ENCODE measurements at regions not wholly inside any gene's neighbourhood (a gene's known extent, or its start where the extent isn't known, plus 50 kb on each side); places are given as distances from the start of the nearest gene placed in this dataset.
"Not testable (repeated sequence)": the region's sequence is repeated elsewhere in the genome, so short reads cannot be mapped to it uniquely, and the experiment has no call there.

- ChIA-PET CTCF (no interaction called here), POLR2A (ENCODE audit: unreplicated experiment) (no interaction called here)
- BruUV-seq (replicated peaks): no TSS peak
- no peak overlapping the region for H3K9ac ChIP-seq (ENCODE audit: low read length)
- TF ChIP-seq CTCF (conservative IDR thresholded peaks at IDR 0.05; ENCODE audit: low read depth, low read length) (no peak), EZH2 (IDR thresholded peaks at IDR 0.05; ENCODE audit: low read length, unreplicated experiment) (no peak), EZH2phosphoT487 (IDR thresholded peaks at IDR 0.05; ENCODE audit: borderline replicate concordance, low read length) (no peak)
- no peaks in the 10 kb centered on the region for H3F3A ChIP-seq (ENCODE audit: low read length, unreplicated experiment)
- intact Hi-C loops (cut with micrococcal nuclease): no loop called here
- no peak overlapping the region for H3K27ac ChIP-seq (ENCODE audit: low read length)
- H2AFZ ChIP-seq (ENCODE audit: low read length): no peak overlapping the region
- no peaks in the 10 kb centered on the region for H3K9me2 ChIP-seq (replicated peaks; ENCODE audit: low read length)
- DNase-seq (peak; percentile 19), ATAC-seq (no peak)
- H4K20me1 ChIP-seq (ENCODE audit: low read length): no peaks in the 10 kb centered on the region
- H3K4me1 ChIP-seq (ENCODE audit: insufficient read depth, low read length): peaks cover 6% of the 10 kb centered on the region; the same call in 1 of the 2 replicates
- no peak overlapping the region for H3K4me3 ChIP-seq (ENCODE audit: low read length)
- H3K4me2 ChIP-seq (ENCODE audit: low read length): no peak overlapping the region
- no peaks in the 10 kb centered on the region for H3K79me2 ChIP-seq (ENCODE audit: low read length)
- no peaks in the 10 kb centered on the region for H3K36me3 ChIP-seq (ENCODE audit: low read depth, low read length)
- H3K27me3 ChIP-seq (ENCODE audit: low read length): no peaks in the 10 kb centered on the region
- H3K9me3 ChIP-seq (ENCODE audit: low read length): no peaks in the 10 kb centered on the region
Measured at GRCh38 chr4:117577686-117578311, 456.5 kb upstream of the NDST3 start.

- BruUV-seq (replicated peaks): no TSS peak
- no peaks in the 10 kb centered on the region for H3K36me3 ChIP-seq (ENCODE audit: low read depth, low read length)
- no peaks in the 10 kb centered on the region for H3K9me3 ChIP-seq (ENCODE audit: low read length)
- H3K9me2 ChIP-seq (replicated peaks; ENCODE audit: low read length): no peaks in the 10 kb centered on the region
- ATAC-seq: no peak
- H3K9ac ChIP-seq (ENCODE audit: low read length): no peak overlapping the region
- no peak overlapping the region for H2AFZ ChIP-seq (ENCODE audit: low read length)
- ChIA-PET POLR2A (ENCODE audit: unreplicated experiment) (no interaction called here), CTCF (no interaction called here)
- no peak overlapping the region for H3K27ac ChIP-seq (ENCODE audit: low read length)
- H4K20me1 ChIP-seq (ENCODE audit: low read length): no peaks in the 10 kb centered on the region
- no peaks in the 10 kb centered on the region for H3K27me3 ChIP-seq (ENCODE audit: low read length)
- H3K79me2 ChIP-seq (ENCODE audit: low read length): no peaks in the 10 kb centered on the region
- intact Hi-C loops (cut with micrococcal nuclease): no loop called here
- no peak for DNase-seq
- no peaks in the 10 kb centered on the region for H3F3A ChIP-seq (ENCODE audit: low read length, unreplicated experiment)
- H3K4me1 ChIP-seq (ENCODE audit: insufficient read depth, low read length): no peaks in the 10 kb centered on the region
- H3K4me3 ChIP-seq (ENCODE audit: low read length): no peak overlapping the region
- no peak overlapping the region for H3K4me2 ChIP-seq (ENCODE audit: low read length)
- TF ChIP-seq EZH2 (IDR thresholded peaks at IDR 0.05; ENCODE audit: low read length, unreplicated experiment): no peak
- TF ChIP-seq CTCF (conservative IDR thresholded peaks at IDR 0.05; ENCODE audit: low read depth, low read length): no peak
- TF ChIP-seq EZH2phosphoT487 (IDR thresholded peaks at IDR 0.05; ENCODE audit: borderline replicate concordance, low read length): no peak
Measured at GRCh38 chr4:117588771-117589170, 445.5 kb upstream of the NDST3 start.

GRCh38 chr4:117596917-117597480, 437.3 kb upstream of the NDST3 start:
- ChIA-PET CTCF (no interaction called here), POLR2A (ENCODE audit: unreplicated experiment) (no interaction called here)
- TF ChIP-seq CTCF (conservative IDR thresholded peaks at IDR 0.05; ENCODE audit: low read depth, low read length) (no peak), EZH2phosphoT487 (IDR thresholded peaks at IDR 0.05; ENCODE audit: borderline replicate concordance, low read length) (no peak), EZH2 (IDR thresholded peaks at IDR 0.05; ENCODE audit: low read length, unreplicated experiment) (no peak)
- ATAC-seq (no peak), DNase-seq (no peak)
- Histone ChIP-seq H3F3A (ENCODE audit: low read length, unreplicated experiment) (no peaks in the 10 kb centered on the region), H3K9me3 (ENCODE audit: low read length) (no peaks in the 10 kb centered on the region), H3K9me2 (replicated peaks; ENCODE audit: low read length) (no peaks in the 10 kb centered on the region), H3K4me2 (ENCODE audit: low read length) (no peak overlapping the region), H3K79me2 (ENCODE audit: low read length) (no peaks in the 10 kb centered on the region), H3K4me1 (ENCODE audit: insufficient read depth, low read length) (no peaks in the 10 kb centered on the region), H3K9ac (ENCODE audit: low read length) (no peak overlapping the region), H3K4me3 (ENCODE audit: low read length) (no peak overlapping the region), H3K36me3 (ENCODE audit: low read depth, low read length) (no peaks in the 10 kb centered on the region), H4K20me1 (ENCODE audit: low read length) (no peaks in the 10 kb centered on the region), H2AFZ (ENCODE audit: low read length) (no peak overlapping the region), H3K27me3 (ENCODE audit: low read length) (no peaks in the 10 kb centered on the region), H3K27ac (ENCODE audit: low read length) (no peak overlapping the region)
- BruUV-seq (replicated peaks): no TSS peak
- intact Hi-C loops (cut with micrococcal nuclease): no loop called here

- H3K27ac ChIP-seq (ENCODE audit: low read length); H3K9me2 ChIP-seq (replicated peaks; ENCODE audit: low read length); intact Hi-C loops (cut with micrococcal nuclease); H3K4me2 ChIP-seq (ENCODE audit: low read length); H2AFZ ChIP-seq (ENCODE audit: low read length); H3K9ac ChIP-seq (ENCODE audit: low read length); H3K9me3 ChIP-seq (ENCODE audit: low read length); ATAC-seq; H4K20me1 ChIP-seq (ENCODE audit: low read length); H3K27me3 ChIP-seq (ENCODE audit: low read length); H3K4me3 ChIP-seq (ENCODE audit: low read length); POLR2A ChIA-PET (ENCODE audit: unreplicated experiment); DNase-seq; H3K4me1 ChIP-seq (ENCODE audit: insufficient read depth, low read length); H3K36me3 ChIP-seq (ENCODE audit: low read depth, low read length); H3F3A ChIP-seq (ENCODE audit: low read length, unreplicated experiment); BruUV-seq (replicated peaks); CTCF ChIA-PET; H3K79me2 ChIP-seq (ENCODE audit: low read length): not testable (repeated sequence)
Measured at GRCh38 chr4:117599393-117599792, 434.9 kb upstream of the NDST3 start.

Measured in PC-3 (cell line).